K562 (cell line): ENCODE measurements at regions not wholly inside any gene's neighbourhood (a gene's known extent, or its start where the extent isn't known, plus 50 kb on each side); places are given as distances from the start of the nearest gene placed in this dataset.

Experiments
- ATAC-seq: fragments of 200-7000 bp; cut with Tn5 transposase; 3 replicates; pipeline ENCODE4 v1.9.1; 2020; ENCODE audit warnings: moderate library complexity
- BruUV-seq: library from RNA; stranded (reverse); fragments of 400-500 nt; replicated peaks from 2 replicates; lab custom pipeline; 2021; lab: Mats Ljungman, UMichigan
- CTCF ChIA-PET: fragments of 300-600 bp; formaldehyde crosslinking; extraction: SDS; loops from one replicate; lab custom pipeline; 2021; ENCODE audit warnings: low intra/inter-chr PET ratio; lab: Yijun Ruan, JAX
- POLR2A ChIA-PET: fragments of 300-600, 350-650 bp; sonication (Branson Sonifier 250); formaldehyde crosslinking; extraction: SDS; loops from one replicate; lab custom pipeline; 2021; ENCODE audit warnings: antibody characterized with exemption, inconsistent platforms; lab: Yijun Ruan, JAX
- DNase-seq, 4 experiments: peaks; one replicate each; pipeline versions ENCODE4 v3.0.0 to v3.0.0-alpha.2; 2011 to 2018; ENCODE audit warnings: low spot score in 3 of 4, mixed read lengths in 3 of 4; ENCODE audit errors: extremely low read depth in 1 of 4
- FAIRE-seq: peaks from 2 replicates; lab custom pipeline; 2011; peaks lifted over from hg19 to GRCh38; lab: Jason Lieb, UNC
- H2AFZ ChIP-seq: 2 replicates; pipeline ENCODE4 v1.6.0; 2011; ENCODE audit warnings: low read depth, low read length, control low read depth, inconsistent platforms
- H3K27ac ChIP-seq: fragments of 200-600 bp; 3 replicates; pipeline ENCODE4 v1.8.0; 2011; ENCODE audit warnings: low read depth, mild to moderate bottlenecking, control low read depth, inconsistent platforms, low read length, moderate library complexity, mixed read lengths; ENCODE audit errors: extremely low read depth
- H3K27me3 ChIP-seq, 2 experiments: fragments of 300-600 bp in 1 of 2; 2 replicates in 1 of 2; 3 replicates in 1 of 2; pipeline versions ENCODE4 v1.6.0 to v1.8.0; 2011; ENCODE audit warnings: inconsistent platforms in 2 of 2, low read length in 2 of 2, mild to moderate bottlenecking in 1 of 2, mixed read lengths in 1 of 2, moderate library complexity in 1 of 2; ENCODE audit not compliant: control insufficient read depth in 2 of 2, insufficient read depth in 2 of 2
- H3K36me3 ChIP-seq: fragments of 300-600 bp; 3 replicates; pipeline ENCODE4 v1.8.0; 2011; ENCODE audit warnings: mild to moderate bottlenecking, low read length, inconsistent platforms; ENCODE audit not compliant: control insufficient read depth, insufficient read depth
- H3K4me1 ChIP-seq, 2 experiments: fragments of 200-600 bp in 1 of 2; replicated peaks in 1 of 2; 2 replicates in 1 of 2; 3 replicates in 1 of 2; pipeline versions ENCODE4 v1.5.1 to v1.8.0; 2011; ENCODE audit warnings: inconsistent platforms in 2 of 2, low read length in 2 of 2, mild to moderate bottlenecking in 1 of 2, mixed read lengths in 1 of 2, moderate library complexity in 1 of 2; ENCODE audit not compliant: control insufficient read depth in 2 of 2, insufficient read depth in 2 of 2
- H3K4me2 ChIP-seq: 2 replicates; pipeline ENCODE4 v1.6.1; 2011; ENCODE audit warnings: low read length, control low read depth, inconsistent platforms, mixed read lengths; ENCODE audit not compliant: insufficient read depth
- H3K4me3 ChIP-seq: fragments of 200-600 bp; sonication (generic), shearing (Covaris generic); 2 replicates; pipeline ENCODE4 v1.5.1; 2016; ENCODE audit warnings: control low read depth, inconsistent platforms
- H3K79me2 ChIP-seq: fragments of 200-600 bp; 3 replicates; pipeline ENCODE4 v1.8.0; 2011; ENCODE audit warnings: low read length, inconsistent platforms; ENCODE audit not compliant: control insufficient read depth, insufficient read depth
- H3K9ac ChIP-seq, 2 experiments: 2 replicates each; pipeline versions ENCODE4 v1.6.0 to v1.6.1; 2011; ENCODE audit warnings: low read depth in 2 of 2, low read length in 2 of 2, control low read depth in 1 of 2, inconsistent platforms in 1 of 2, mild to moderate bottlenecking in 1 of 2, mixed read lengths in 1 of 2; ENCODE audit not compliant: insufficient read depth in 1 of 2
- H3K9me1 ChIP-seq: one replicate; pipeline ENCODE4 v1.6.0; 2011; ENCODE audit warnings: inconsistent platforms, mild to moderate bottlenecking, low read length, moderate library complexity; ENCODE audit not compliant: control insufficient read depth, insufficient read depth
- H3K9me3 ChIP-seq: replicated peaks from 2 replicates; pipeline ENCODE4 v1.5.1; 2011; ENCODE audit warnings: low read depth, low read length, inconsistent platforms; ENCODE audit not compliant: control insufficient read depth, insufficient read depth
- H4K20me1 ChIP-seq: replicated peaks from 2 replicates; pipeline ENCODE4 v1.6.1; 2011; ENCODE audit warnings: low read length, inconsistent platforms, mixed read lengths; ENCODE audit not compliant: control insufficient read depth, insufficient read depth
- ARID1B ChIP-seq: fragments of 450-650 bp; IDR thresholded peaks from 2 replicates; pipeline ENCODE4 v1.6.1; 2016; ENCODE audit warnings: antibody characterized with exemption, mild to moderate bottlenecking, inconsistent platforms
- CTCF ChIP-seq, 3 experiments: IDR thresholded peaks in 2 of 3; conservative IDR thresholded peaks in 1 of 3; 2 replicates each; pipeline ENCODE4 v1.5.1; 2011 to 2012; ENCODE audit warnings: low read length in 3 of 3, mild to moderate bottlenecking in 3 of 3, control low read depth in 2 of 3, improper control_type of control experiment in 1 of 3, inconsistent platforms in 1 of 3, low read depth in 1 of 3, mixed read lengths in 1 of 3, moderate library complexity in 1 of 3; ENCODE audit not compliant: insufficient read depth in 2 of 3
- SIRT6 ChIP-seq: IDR thresholded peaks from one replicate; pipeline ENCODE4 v1.6.1; 2012; ENCODE audit warnings: low read depth, mild to moderate bottlenecking, control low read depth, inconsistent platforms, low read length, moderate library complexity
- TAF1 ChIP-seq: IDR thresholded peaks from 2 replicates; pipeline ENCODE4 v1.6.1; 2011; ENCODE audit warnings: mild to moderate bottlenecking, low read length, moderate library complexity; ENCODE audit not compliant: insufficient read depth, control insufficient read depth, severe bottlenecking; ENCODE audit errors: extremely low read depth
- ZC3H11A ChIP-seq: IDR thresholded peaks from 2 replicates; pipeline ENCODE4 v1.6.1; 2012; ENCODE audit warnings: low read depth, low read length, improper control_type of control experiment
- WGBS: fragments of 100-300 bp; shearing (Covaris generic); methylation state at CpG from one replicate; pipeline ENCODE4 v1.1.6; 2016; ENCODE audit warnings: low coverage, mixed read lengths; ENCODE audit not compliant: insufficient coverage; ENCODE audit errors: missing lambda C conversion rate; 5-methylcytosine and 5-hydroxymethylcytosine counted together
- in situ Hi-C: fragments of 300-500 bp; cut with MboI; formaldehyde crosslinking; loops from 4 replicates; pipeline ENCODE4 v1.15.0; 2018; ENCODE audit warnings: inconsistent platforms, mixed read lengths
- intact Hi-C: fragments of 100-400 bp; cut with micrococcal nuclease; formaldehyde crosslinking; loops from 2 replicates; pipeline ENCODE4 v1.14.2; 2022
- TF ChIP-seq, protein P1 (sequence below): fragments of 250-450 bp; sonication (Bioruptor Pico); IDR thresholded peaks from 2 replicates; pipeline ENCODE4 v1.8.0; 2021; ENCODE audit warnings: moderate library complexity, mild to moderate bottlenecking, inconsistent platforms

DNA sequence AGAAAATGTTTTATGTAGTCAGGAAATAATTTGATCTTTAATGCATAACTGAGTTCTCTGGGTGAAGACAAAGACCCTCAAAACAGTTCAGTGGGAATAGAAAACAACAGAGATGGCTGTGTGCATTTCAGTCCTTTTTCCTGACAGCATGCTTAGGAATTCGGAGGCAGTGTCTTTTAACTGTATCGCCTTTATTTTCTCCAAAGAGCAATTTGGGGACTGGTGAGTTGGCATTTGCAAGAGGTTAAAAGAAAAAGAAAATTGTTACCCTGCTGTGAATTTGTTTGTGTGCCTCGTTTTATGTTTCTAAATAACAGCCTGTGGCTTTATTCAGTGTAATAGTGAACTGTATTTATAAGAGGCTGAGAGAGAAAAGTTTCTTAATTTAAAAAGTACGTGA, 227.8 kb upstream of the DMAC1 start:
- no peak for TF ChIP-seq TAF1
- TF ChIP-seq, protein P1, sequence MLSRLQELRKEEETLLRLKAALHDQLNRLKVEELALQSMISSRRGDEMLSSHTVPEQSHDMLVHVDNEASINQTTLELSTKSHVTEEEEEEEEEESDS: no peak
- no peak for TF ChIP-seq ARID1B
- TF ChIP-seq ZC3H11A: no peak
- TF ChIP-seq CTCF (IDR thresholded peaks at IDR 0.05 in 2 of 3, conservative IDR thresholded peaks at IDR 0.05 in 1 of 3; ENCODE audit: insufficient read depth in 2 of 3, low read depth in 1 of 3, low read length in 3 of 3): no peak
- no peak for TF ChIP-seq SIRT6
- TF ChIP-seq, all 486 proteins: peak for 0
- Histone ChIP-seq H3K9me1 (no peaks in the 10 kb centered on the region), H3K9me3 (no peaks in the 10 kb centered on the region), H2AFZ (no peak overlapping the region), H3K9ac (no peak overlapping the region), H3K4me2 (no peak overlapping the region), H3K27me3 (no peaks in the 10 kb centered on the region), H3K79me2 (no peaks in the 10 kb centered on the region), H3K27ac (no peak overlapping the region), H3K4me3 (no peak overlapping the region), H3K36me3 (no peaks in the 10 kb centered on the region), H3K4me1 (no peaks in the 10 kb centered on the region), H4K20me1 (no peaks in the 10 kb centered on the region)
- in situ Hi-C loops (no loop called here), intact Hi-C loops (no loop called here)
- no TSS peak for BruUV-seq
- no peak for DNase-seq
- ChIA-PET POLR2A (no interaction called here), CTCF (no interaction called here)
- ATAC-seq: no peak
- 0% methylated on average over 4 of the region's 4 CpGs for WGBS
- FAIRE-seq: no peak
